ENCODE measurements at regions not wholly inside any gene's neighbourhood (a gene's known extent, or its start where the extent isn't known, plus 50 kb on each side); places are given as distances from the start of the nearest gene placed in this dataset.

DNA sequence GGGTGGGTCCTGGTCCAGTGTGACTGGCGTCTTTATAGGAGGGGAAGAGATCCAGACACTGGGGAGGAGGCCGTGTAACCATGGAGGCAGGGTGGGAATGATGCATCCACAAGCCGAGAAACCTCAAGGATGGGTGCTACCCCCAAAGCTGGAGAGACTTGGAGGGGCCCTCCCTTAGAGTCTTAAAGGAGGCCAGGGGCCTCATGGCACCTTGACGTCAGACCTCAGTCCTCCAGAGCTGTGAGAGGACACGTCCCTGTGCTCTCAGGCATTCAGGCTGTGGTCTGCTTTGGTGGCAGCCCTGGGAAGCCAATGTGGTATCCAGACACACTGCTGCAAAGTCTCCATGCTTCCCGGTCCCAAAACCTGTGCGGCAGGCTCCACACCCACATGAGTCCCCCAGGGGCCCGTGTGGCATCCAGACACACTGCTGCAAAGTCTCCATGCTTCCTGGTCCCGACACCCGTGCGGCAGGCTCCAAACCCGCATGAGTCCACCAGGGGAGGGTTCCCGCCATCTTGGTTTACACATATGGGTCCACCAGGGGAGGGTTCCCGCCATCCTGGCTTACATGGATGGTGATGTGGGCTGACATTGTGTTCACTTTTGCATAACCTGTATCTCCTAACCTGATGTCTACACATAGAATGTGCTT is 278.0 kb downstream of the SMOC2 start:
- H3K4me1 ChIP-seq = no peaks in the 10 kb centered on the region
- intact Hi-C loops (cut with DNase I) = no loop called here
- DNase-seq = no peak
- TF ChIP-seq, protein P1, sequence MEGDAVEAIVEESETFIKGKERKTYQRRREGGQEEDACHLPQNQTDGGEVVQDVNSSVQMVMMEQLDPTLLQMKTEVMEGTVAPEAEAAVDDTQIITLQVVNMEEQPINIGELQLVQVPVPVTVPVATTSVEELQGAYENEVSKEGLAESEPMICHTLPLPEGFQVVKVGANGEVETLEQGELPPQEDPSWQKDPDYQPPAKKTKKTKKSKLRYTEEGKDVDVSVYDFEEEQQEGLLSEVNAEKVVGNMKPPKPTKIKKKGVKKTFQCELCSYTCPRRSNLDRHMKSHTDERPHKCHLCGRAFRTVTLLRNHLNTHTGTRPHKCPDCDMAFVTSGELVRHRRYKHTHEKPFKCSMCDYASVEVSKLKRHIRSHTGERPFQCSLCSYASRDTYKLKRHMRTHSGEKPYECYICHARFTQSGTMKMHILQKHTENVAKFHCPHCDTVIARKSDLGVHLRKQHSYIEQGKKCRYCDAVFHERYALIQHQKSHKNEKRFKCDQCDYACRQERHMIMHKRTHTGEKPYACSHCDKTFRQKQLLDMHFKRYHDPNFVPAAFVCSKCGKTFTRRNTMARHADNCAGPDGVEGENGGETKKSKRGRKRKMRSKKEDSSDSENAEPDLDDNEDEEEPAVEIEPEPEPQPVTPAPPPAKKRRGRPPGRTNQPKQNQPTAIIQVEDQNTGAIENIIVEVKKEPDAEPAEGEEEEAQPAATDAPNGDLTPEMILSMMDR (IDR thresholded peaks at IDR 0.05) = no peak
- no peak overlapping the region for H3K4me3 ChIP-seq
- H3K9me3 ChIP-seq = peaks cover 0 to 1% (median 0%) of the 10 kb centered on the region in 12 donors
- no peak for ATAC-seq
- no peaks in the 10 kb centered on the region for H3K36me3 ChIP-seq
- H3K27me3 ChIP-seq = no peaks in the 10 kb centered on the region
- 87 to 93% (median 93%) methylated on average over 12 to 14 of the region's 14 CpGs for WGBS, 4 donors
- no peak overlapping the region for H3K27ac ChIP-seq

Data from heart left ventricle (tissue), 16 donors.